Naive thymus-derived CD4-positive, alpha-beta T cell (primary cell): ENCODE measurements at regions not wholly inside any gene's neighbourhood (a gene's known extent, or its start where the extent isn't known, plus 50 kb on each side); places are given as distances from the start of the nearest gene placed in this dataset.
"Not testable (repeated sequence)": the region's sequence is repeated elsewhere in the genome, so short reads cannot be mapped to it uniquely, and the experiment has no call there.

ENCODE experiments used
- ATAC-seq: fragments of 150-1000 bp; cut with Tn5 transposase; 2 replicates; pipeline ENCODE4 v1.10.0; 2021; ENCODE audit warnings: mild to moderate bottlenecking, moderate library complexity
- CTCF ChIA-PET: fragments of 350-600 bp; sonication (Branson Sonifier 250); formaldehyde crosslinking; loops from one replicate; lab custom pipeline; 2021; ENCODE audit warnings: antibody characterized with exemption; lab: Charles Lee
- POLR2A ChIA-PET: fragments of 350-600 bp; sonication (Branson Sonifier 250); formaldehyde crosslinking; loops from one replicate; lab custom pipeline; 2021; ENCODE audit warnings: antibody characterized with exemption, inconsistent platforms; lab: Charles Lee
- DNase-seq, 9 donors: peaks; one replicate each; pipeline versions ENCODE4 v3.0.0 to v3.0.0-alpha.2; 2020 to 2022; ENCODE audit warnings: mixed read lengths in 1 of 9
- H3K27ac ChIP-seq: one replicate; pipeline ENCODE4 v1.7.0; 2013; ENCODE audit warnings: mild to moderate bottlenecking, low read depth, low read length, moderate library complexity
- H3K27me3 ChIP-seq, 2 donors: one replicate each; pipeline ENCODE4 v1.7.0; 2013; ENCODE audit warnings: low read length in 2 of 2, mild to moderate bottlenecking in 2 of 2, moderate library complexity in 2 of 2; ENCODE audit not compliant: control insufficient read depth in 2 of 2, insufficient read depth in 2 of 2
- H3K36me3 ChIP-seq, 3 experiments: 1 replicate in 2 of 3; 2 replicates in 1 of 3; pipeline ENCODE4 v1.7.0; 2013; ENCODE audit warnings: low read length in 3 of 3, mild to moderate bottlenecking in 3 of 3, moderate library complexity in 1 of 3; ENCODE audit not compliant: insufficient read depth in 3 of 3, control insufficient read depth in 2 of 3
- H3K4me1 ChIP-seq, 2 donors: one replicate each; pipeline ENCODE4 v1.7.0; 2013; ENCODE audit warnings: low read length in 2 of 2, mild to moderate bottlenecking in 2 of 2, moderate library complexity in 1 of 2; ENCODE audit not compliant: control insufficient read depth in 2 of 2, insufficient read depth in 2 of 2
- H3K4me3 ChIP-seq: 2 replicates; pipeline ENCODE4 v1.7.0; 2013; ENCODE audit warnings: mild to moderate bottlenecking, low read length
- H3K9me3 ChIP-seq, 3 experiments: 1 replicate in 2 of 3; 2 replicates in 1 of 3; pipeline ENCODE4 v1.7.0; 2013; ENCODE audit warnings: low read length in 3 of 3; ENCODE audit not compliant: control insufficient read depth in 2 of 3
- H3K27ac Mint-ChIP-seq, 9 donors: one replicate each; pipeline ENCODE4 v1.8.0; 2020 to 2022; ENCODE audit warnings: mixed read lengths in 9 of 9, mild to moderate bottlenecking in 8 of 9, moderate library complexity in 5 of 9, inconsistent platforms in 2 of 9
- H3K27me3 Mint-ChIP-seq, 5 donors: one replicate each; pipeline ENCODE4 v1.8.0; 2021 to 2022; ENCODE audit warnings: mixed read lengths in 5 of 5, mild to moderate bottlenecking in 1 of 5
- H3K36me3 Mint-ChIP-seq, 5 donors: one replicate each; pipeline ENCODE4 v1.8.0; 2020 to 2022; ENCODE audit warnings: mixed read lengths in 5 of 5, mild to moderate bottlenecking in 3 of 5, inconsistent platforms in 1 of 5
- H3K4me1 Mint-ChIP-seq, 7 donors: one replicate each; pipeline ENCODE4 v1.8.0; 2020 to 2022; ENCODE audit warnings: mixed read lengths in 7 of 7, mild to moderate bottlenecking in 3 of 7, inconsistent platforms in 1 of 7
- H3K4me3 Mint-ChIP-seq, 10 donors: one replicate each; pipeline ENCODE4 v1.8.0; 2020 to 2022; ENCODE audit warnings: mild to moderate bottlenecking in 10 of 10, mixed read lengths in 10 of 10, moderate library complexity in 6 of 10, inconsistent platforms in 2 of 10
- H3K9me3 Mint-ChIP-seq, 11 donors: one replicate each; pipeline ENCODE4 v1.8.0; 2020 to 2022; ENCODE audit warnings: mixed read lengths in 11 of 11, mild to moderate bottlenecking in 4 of 11, inconsistent platforms in 1 of 11, moderate library complexity in 1 of 11
- intact Hi-C, 2 donors: fragments of 100-400 bp; cut with micrococcal nuclease; formaldehyde crosslinking; loops; one replicate each; pipeline ENCODE4 v1.15.1; 2023

DNA sequence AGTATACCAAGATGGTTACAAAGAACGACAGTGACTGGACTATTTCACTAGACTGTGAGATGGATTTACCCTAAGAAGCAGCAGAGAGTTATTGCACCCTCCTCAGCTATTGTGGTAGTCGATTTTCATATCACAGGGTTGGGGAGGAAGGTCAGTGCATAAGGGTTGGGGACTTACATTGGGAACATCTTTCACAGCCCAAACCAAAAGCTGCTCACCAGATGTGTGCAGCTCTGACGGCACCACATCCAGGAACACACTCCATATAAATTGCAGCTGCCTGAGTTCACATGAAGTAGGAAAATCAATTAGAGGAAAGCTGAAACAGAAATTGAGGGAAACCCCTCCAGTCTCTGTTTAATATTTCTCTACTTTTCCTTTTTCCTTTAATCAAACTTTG lies 470.5 kb upstream of the NRSN1 start:
- Mint-ChIP-seq H3K27me3 (peaks cover 0 to 7% (median 0%) of the 10 kb centered on the region in 5 donors), H3K4me1 (no peaks in the 10 kb centered on the region), H3K27ac (no peak overlapping the region), H3K9me3 (peaks cover 0 to 4% (median 0%) of the 10 kb centered on the region in 11 donors), H3K36me3 (no peaks in the 10 kb centered on the region), H3K4me3 (no peak overlapping the region)
- H3K27ac ChIP-seq, result no peak overlapping the region
- no peaks in the 10 kb centered on the region for H3K27me3 ChIP-seq
- ChIA-PET CTCF (interaction anchor here (1.1 kb wide), 1 partner anchor 12 kb away, joined by 3 read pairs; no protein-coding TSS in a partner anchor), POLR2A (no interaction called here)
- intact Hi-C loops, result no loop called here
- no peaks in the 10 kb centered on the region for H3K36me3 ChIP-seq
- H3K9me3 ChIP-seq, result no peaks in the 10 kb centered on the region
- no peak overlapping the region for H3K4me3 ChIP-seq
- no peaks in the 10 kb centered on the region for H3K4me1 ChIP-seq
- ATAC-seq (no peak), DNase-seq (no peak)

DNA sequence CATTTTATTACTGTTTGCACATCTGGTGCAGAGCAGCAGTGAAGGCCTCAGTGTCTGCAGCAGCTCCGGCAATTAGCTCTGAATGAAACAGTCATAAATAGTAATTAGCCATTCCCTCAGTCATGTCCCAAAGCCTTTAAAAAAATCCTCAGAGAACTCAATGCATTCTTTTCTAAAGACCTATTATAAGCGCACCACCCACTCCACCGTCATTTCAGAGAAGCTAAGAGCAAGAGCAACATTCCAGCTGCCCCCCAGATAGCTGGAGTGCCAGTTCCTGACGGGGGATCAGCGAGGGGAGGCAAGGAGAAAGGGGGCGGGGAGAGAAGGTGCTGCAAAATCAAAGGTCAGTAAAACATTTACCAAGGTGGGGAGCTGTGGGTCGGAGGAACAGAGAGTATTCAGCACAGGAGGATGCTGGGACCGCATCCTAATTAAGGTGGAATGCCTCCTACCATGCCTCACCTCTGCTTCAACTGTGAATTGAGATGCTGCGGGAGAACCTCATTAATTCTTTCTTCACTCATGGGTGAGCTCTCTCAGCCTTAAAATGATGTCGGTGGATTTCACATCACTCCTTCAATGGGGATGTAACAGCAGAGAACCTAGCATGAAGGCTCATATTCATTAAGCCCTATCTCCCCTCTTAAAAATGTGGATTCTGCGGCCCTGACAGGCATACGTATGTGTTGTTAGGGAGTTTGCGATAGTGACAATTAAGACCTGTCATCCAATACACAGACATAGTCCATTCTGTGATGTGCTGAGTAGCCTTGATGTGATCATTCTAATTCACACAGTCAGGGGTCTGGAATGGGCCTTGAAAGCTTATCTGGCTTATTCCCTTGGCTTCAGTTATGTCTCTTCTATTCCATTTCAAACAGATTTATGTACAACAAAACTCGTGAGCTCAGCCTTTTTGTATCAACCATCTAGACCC lies 469.5 kb upstream of the NRSN1 start:
- intact Hi-C loops, result no loop called here
- POLR2A ChIA-PET, result no interaction called here
- Mint-ChIP-seq H3K9me3 (peaks cover 0 to 4% (median 0%) of the 10 kb centered on the region in 11 donors), H3K27me3 (peaks cover 0 to 7% (median 0%) of the 10 kb centered on the region in 5 donors), H3K27ac (no peak overlapping the region), H3K36me3 (no peaks in the 10 kb centered on the region), H3K4me1 (no peaks in the 10 kb centered on the region), H3K4me3 (no peak overlapping the region)
- H3K36me3 ChIP-seq, result no peaks in the 10 kb centered on the region
- no peak for DNase-seq
- no peak for ATAC-seq
- no peaks in the 10 kb centered on the region for H3K4me1 ChIP-seq
- no peak overlapping the region for H3K27ac ChIP-seq
- H3K9me3 ChIP-seq, result no peaks in the 10 kb centered on the region
- CTCF ChIA-PET, result no interaction called here
- no peak overlapping the region for H3K4me3 ChIP-seq
- no peaks in the 10 kb centered on the region for H3K27me3 ChIP-seq

- Mint-ChIP-seq H3K4me3 (no peak overlapping the region), H3K27ac (no peak overlapping the region)
Measured at GRCh38 chr6:23659125-23659524, 466.9 kb upstream of the NRSN1 start.

DNA sequence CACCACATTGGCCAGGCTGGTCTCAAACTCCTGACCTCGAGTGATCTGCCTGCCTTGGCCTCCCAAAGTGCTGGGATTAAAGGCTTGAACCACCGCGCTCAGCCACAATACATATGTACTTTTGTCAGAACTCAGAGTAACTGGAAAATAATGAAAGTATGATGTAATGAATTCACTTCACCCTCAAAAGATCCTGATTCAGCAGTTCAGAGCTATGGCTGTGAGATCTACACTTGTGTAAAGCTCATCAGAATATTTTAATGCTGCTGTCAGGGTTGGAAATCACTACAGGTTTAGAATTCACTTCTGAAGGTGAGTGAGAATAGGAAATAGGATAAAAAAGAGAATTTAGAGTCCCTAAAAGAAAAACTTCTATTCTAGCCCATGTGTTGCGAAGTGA lies 464.5 kb upstream of the NRSN1 start:
- Histone ChIP-seq H3K9me3 (no peaks in the 10 kb centered on the region), H3K36me3 (no peaks in the 10 kb centered on the region), H3K4me1 (no peaks in the 10 kb centered on the region), H3K4me3 (no peak overlapping the region), H3K27me3 (no peaks in the 10 kb centered on the region), H3K27ac (no peak overlapping the region)
- ChIA-PET POLR2A (no interaction called here), CTCF (no interaction called here)
- Mint-ChIP-seq H3K36me3 (no peaks in the 10 kb centered on the region), H3K27me3 (peaks cover 0 to 4% (median 0%) of the 10 kb centered on the region in 5 donors), H3K9me3 (peaks cover 0 to 6% (median 3%) of the 10 kb centered on the region in 11 donors), H3K4me1 (no peaks in the 10 kb centered on the region), H3K27ac (no peak overlapping the region), H3K4me3 (no peak overlapping the region)
- intact Hi-C loops, result no loop called here
- no peak for DNase-seq
- ATAC-seq, result no peak

More at GRCh38 chr6:23659125-23659524, 466.9 kb upstream of the NRSN1 start:
- ChIA-PET POLR2A (no interaction called here), CTCF (no interaction called here)
- H3K27me3 Mint-ChIP-seq, result peaks cover 0 to 7% (median 0%) of the 10 kb centered on the region in 5 donors
- H3K4me3 ChIP-seq, result no peak overlapping the region
- H3K36me3 Mint-ChIP-seq, result no peaks in the 10 kb centered on the region
- DNase-seq (no peak), ATAC-seq (no peak)
- intact Hi-C loops, result no loop called here
- no peaks in the 10 kb centered on the region for H3K4me1 Mint-ChIP-seq
- H3K9me3 Mint-ChIP-seq, result peaks cover 0 to 4% (median 0%) of the 10 kb centered on the region in 11 donors
- H3K4me1 ChIP-seq, result no peaks in the 10 kb centered on the region
- H3K9me3 ChIP-seq, result no peaks in the 10 kb centered on the region
- H3K27me3 ChIP-seq, result no peaks in the 10 kb centered on the region
- H3K36me3 ChIP-seq, result no peaks in the 10 kb centered on the region
- no peak overlapping the region for H3K27ac ChIP-seq

GRCh38 chr6:23663096-23663495 lies 462.9 kb upstream of the NRSN1 start:
- H3K9me3 ChIP-seq, result no peaks in the 10 kb centered on the region
- intact Hi-C loops, result no loop called here
- no peak overlapping the region for H3K4me3 Mint-ChIP-seq
- H3K4me1 ChIP-seq, result no peaks in the 10 kb centered on the region
- ATAC-seq (no peak), DNase-seq (no peak)
- H3K36me3 Mint-ChIP-seq, result no peaks in the 10 kb centered on the region
- no peak overlapping the region for H3K27ac Mint-ChIP-seq
- no peaks in the 10 kb centered on the region for H3K36me3 ChIP-seq
- no peaks in the 10 kb centered on the region for H3K4me1 Mint-ChIP-seq
- H3K27ac ChIP-seq, result no peak overlapping the region
- no peak overlapping the region for H3K4me3 ChIP-seq
- H3K27me3 Mint-ChIP-seq, result no peaks in the 10 kb centered on the region
- ChIA-PET CTCF (no interaction called here), POLR2A (no interaction called here)
- peaks cover 2 to 18% (median 6%) of the 10 kb centered on the region in 11 donors for H3K9me3 Mint-ChIP-seq
- no peaks in the 10 kb centered on the region for H3K27me3 ChIP-seq

- Mint-ChIP-seq H3K36me3 (no peaks in the 10 kb centered on the region), H3K4me1 (no peaks in the 10 kb centered on the region), H3K9me3 (peaks cover 2 to 19% (median 6%) of the 10 kb centered on the region in 11 donors), H3K27ac (no peak overlapping the region), H3K4me3 (no peak overlapping the region), H3K27me3 (no peaks in the 10 kb centered on the region)
- intact Hi-C loops, result no loop called here
- Histone ChIP-seq H3K27me3 (no peaks in the 10 kb centered on the region), H3K36me3 (no peaks in the 10 kb centered on the region), H3K27ac (no peak overlapping the region), H3K4me3 (no peak overlapping the region), H3K9me3 (no peaks in the 10 kb centered on the region), H3K4me1 (no peaks in the 10 kb centered on the region)
- DNase-seq (no peak), ATAC-seq (no peak)
- CTCF ChIA-PET, result interaction anchor here (0.6 kb wide), 1 partner anchor 336 kb away, joined by 4 read pairs; no protein-coding TSS in a partner anchor
- POLR2A ChIA-PET, result no interaction called here
Measured at GRCh38 chr6:23663652-23664051, 462.4 kb upstream of the NRSN1 start.

DNA sequence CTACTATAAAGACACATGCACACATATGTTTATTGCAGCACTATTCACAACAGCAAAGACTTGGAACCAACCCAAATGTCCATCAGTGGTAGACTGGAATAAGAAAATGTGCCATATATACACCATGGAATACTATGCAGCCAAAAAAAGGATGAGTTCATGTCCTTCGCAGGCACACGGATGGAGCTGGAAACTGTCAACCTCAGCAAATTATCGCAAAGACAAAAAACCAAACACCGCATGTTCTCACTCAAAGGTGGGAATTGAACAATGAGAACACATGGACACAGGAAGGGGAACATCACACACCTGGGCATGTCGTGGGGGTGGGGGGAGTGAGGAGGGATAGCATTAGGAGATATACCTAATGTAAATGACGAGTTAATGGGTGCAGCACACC lies 460.1 kb upstream of the NRSN1 start:
- H3K27ac Mint-ChIP-seq, H3K4me1 ChIP-seq, ATAC-seq, H3K9me3 ChIP-seq, H3K36me3 ChIP-seq, DNase-seq, H3K27me3 ChIP-seq, intact Hi-C loops, H3K36me3 Mint-ChIP-seq, H3K27ac ChIP-seq, H3K4me1 Mint-ChIP-seq, H3K4me3 ChIP-seq, H3K4me3 Mint-ChIP-seq, POLR2A ChIA-PET, CTCF ChIA-PET, H3K27me3 Mint-ChIP-seq: not testable (repeated sequence)
- peaks cover 3 to 36% (median 14%) of the 10 kb centered on the region in 11 donors for H3K9me3 Mint-ChIP-seq
